ENCODE measurements at regions not wholly inside any gene's neighbourhood (a gene's known extent, or its start where the extent isn't known, plus 50 kb on each side); places are given as distances from the start of the nearest gene placed in this dataset.
"Not testable (repeated sequence)": the region's sequence is repeated elsewhere in the genome, so short reads cannot be mapped to it uniquely, and the experiment has no call there.

- DNase-seq, result no peak
These were observed 97.1 kb downstream of the DAD1 start for GRCh38 chr14:22491683-22492621.

- not testable (repeated sequence) for DNase-seq
These were observed 98.0 kb downstream of the DAD1 start for GRCh38 chr14:22491053-22491452.

GRCh38 chr14:22489957-22490950 lies 98.8 kb downstream of the DAD1 start:
- DNase-seq, result no peak

- no peak for DNase-seq
These were observed 99.8 kb downstream of the DAD1 start for GRCh38 chr14:22489244-22489545.

DNA sequence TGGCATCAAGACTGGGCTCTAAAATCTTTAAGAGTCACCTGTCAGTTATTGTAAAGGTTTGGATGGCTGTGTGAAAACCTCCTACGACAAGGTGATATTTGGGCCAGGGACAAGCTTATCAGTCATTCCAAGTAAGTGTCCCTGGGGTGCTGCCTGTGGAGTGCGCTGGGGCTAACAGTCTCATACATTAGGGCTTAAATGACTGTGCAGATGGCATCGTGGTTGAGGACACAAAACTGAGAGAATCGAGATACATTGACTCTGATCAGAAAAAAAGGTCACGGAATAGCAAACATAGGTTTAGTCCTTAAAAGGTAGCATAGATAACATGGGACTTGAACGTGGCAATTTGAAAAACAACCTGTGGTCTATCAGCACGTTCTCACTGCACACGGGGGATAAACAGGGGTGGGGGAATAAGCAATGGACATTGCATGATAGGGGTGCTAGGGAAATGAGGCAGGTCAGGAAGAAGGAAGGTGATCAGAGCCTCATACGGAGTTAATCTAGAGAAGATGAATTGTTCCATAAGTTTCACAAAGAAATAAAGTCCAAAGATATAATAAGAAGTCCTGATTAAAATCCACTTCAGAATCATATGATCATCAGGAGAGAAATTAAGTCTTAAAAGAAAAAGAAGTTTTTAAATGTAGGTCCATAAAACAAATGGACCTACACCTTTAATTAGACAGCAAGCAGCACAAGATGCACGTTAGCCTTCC lies 100.3 kb downstream of the DAD1 start:
- no peak for DNase-seq

DNA sequence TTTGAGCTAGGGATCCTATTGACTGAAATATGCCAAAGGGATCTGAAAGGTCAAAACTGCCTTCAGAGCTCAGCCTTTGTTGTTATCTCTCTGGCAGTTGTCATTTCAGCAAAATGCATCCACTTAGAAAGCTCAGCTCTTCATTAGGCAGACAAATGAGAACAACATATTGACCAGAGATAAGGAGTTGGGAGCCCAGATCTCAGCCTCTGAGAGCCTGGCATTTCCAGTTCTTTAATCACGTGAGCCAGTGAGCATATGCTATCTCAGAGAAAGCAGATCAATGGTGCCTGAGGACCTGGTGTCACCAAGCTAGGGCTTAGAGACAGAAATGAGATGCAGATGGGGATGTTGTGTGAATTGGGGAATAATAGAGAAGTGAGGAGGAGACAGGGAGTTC lies 101.1 kb downstream of the DAD1 start:
- DNase-seq, result no peak

DNA sequence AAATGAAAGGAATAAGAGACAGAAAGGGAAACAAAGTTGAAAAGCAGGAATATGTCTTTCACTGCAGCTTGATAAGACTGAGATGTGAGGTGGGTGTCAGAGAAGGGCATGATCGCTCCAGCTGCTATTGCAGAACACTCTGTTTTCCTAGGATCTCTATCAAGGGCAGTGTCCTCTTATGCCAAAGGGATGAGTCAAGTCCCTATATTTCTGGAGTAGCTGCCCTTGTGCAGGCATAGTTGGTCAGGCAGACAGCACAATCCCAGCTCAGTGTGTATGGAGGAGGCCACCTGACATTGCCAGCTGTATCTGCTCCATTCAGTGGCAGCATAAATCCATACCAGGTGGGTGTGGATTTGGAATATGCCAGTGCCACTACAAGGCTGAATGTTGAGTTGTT lies 101.6 kb downstream of the DAD1 start:
- DNase-seq, result no peak

GRCh38 chr14:22486675-22487074 lies 102.3 kb downstream of the DAD1 start:
- DNase-seq, result no peak

DNA sequence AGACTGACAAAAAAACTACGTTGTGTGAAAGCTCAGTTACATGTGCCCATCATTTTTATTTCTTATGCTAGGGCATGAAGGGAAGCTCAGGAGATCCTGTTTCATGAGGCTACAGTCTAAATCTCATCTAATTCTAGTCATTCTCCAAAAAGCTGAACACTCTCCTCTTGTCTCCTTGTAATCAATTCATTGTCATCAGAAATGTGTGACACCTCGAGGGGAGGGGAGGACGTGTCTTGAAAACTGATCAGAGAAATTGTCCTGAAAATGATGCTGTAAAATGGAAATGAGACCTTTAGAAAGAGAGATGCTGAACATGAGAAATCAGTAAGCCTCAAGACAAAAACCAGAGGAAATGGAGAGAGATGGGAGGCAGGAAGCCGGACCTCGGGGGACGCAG lies 103.4 kb downstream of the DAD1 start:
- DNase-seq, result no peak

DNA sequence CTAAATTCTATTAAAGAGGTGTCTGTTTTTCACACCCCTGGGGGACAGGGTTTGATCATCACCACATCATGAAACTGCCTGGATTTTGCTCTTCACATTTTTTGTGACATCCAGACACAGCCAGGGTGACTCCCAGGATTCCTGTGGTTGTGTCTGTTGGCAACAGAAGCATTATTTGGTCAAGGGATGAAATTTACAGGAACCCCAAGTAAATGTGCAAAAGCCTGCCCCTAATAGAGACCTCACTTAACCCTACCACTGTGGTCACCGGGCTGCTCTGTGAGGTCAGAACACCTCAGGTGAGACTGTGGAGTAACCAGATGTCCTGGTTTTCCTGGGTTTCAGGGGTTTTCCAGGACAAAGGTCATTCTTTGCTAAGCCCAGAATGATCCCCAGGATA lies 103.8 kb downstream of the DAD1 start:
- no peak for DNase-seq

- no peak for DNase-seq
These were observed 104.4 kb downstream of the DAD1 start for GRCh38 chr14:22484632-22485031.

- DNase-seq, result no peak
These were observed 105.0 kb downstream of the DAD1 start for GRCh38 chr14:22483863-22484593.

DNA sequence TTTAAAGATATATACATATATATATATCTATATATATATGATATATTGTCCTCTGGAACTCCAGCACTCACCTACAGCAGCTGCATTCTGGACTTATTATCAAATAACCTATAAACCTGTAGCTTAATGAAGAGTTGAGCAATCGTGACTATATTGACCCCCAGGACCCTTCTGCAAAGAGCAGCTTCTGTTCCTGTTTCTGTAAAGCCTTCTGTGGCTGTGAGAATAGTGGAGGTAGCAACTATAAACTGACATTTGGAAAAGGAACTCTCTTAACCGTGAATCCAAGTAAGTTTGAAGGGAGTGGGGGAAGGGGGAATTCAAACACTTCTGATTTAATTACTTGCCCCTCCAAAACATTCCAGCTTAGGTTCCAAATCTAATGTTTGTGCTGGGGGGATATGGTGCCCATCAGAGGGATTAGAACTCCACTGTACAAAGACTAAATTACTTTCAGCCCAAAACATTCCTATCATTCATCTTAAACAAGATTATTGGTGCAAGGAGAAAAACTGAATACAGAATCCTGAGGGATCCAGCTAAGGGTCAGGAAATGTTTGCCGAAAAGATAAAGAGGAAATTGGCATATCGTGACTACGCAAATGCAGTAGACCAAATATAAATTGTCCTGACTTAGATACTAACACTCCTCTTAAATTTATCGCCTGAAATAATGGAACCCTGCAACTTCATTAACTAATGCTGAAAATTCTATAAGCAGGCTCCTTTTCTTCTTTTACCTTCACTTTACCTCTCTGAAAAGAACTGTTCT lies 106.1 kb downstream of the DAD1 start:
- DNase-seq, result no peak

DNA sequence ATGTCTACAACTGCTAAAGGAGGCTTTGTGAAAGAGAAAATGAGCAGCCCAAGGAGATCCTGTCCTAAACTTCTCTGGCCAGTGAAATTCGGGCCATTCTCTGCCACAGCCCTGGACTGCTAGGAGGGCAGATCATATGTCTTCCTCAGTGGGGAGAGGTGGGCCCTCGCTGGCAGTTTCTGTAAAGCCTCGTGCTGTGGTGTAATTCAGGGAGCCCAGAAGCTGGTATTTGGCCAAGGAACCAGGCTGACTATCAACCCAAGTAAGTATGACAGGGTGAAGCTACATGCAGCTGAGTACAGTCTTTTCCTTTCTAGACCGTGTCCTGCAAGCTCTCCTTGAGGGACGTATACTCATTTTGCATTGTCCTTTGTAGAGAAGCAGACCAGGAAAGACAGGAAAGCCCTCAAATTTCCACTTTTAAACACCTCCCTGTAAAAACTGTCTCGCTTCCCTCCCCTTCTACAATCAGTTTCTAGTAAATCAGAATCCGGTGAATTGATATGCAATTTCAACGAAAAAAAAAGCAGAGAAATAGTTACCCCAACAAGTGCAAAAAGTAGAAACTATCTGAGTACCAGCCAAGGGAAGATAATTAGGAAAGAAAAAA lies 106.8 kb downstream of the DAD1 start:
- DNase-seq, result no peak

- DNase-seq, result no peak
These were observed 107.5 kb downstream of the DAD1 start for GRCh38 chr14:22481546-22481945.

- DNase-seq, result no peak
These were observed 109.1 kb downstream of the DAD1 start for GRCh38 chr14:22479776-22480464.

GRCh38 chr14:22479132-22479531 lies 109.9 kb downstream of the DAD1 start:
- no peak for DNase-seq

GRCh38 chr14:22478670-22479069 lies 110.4 kb downstream of the DAD1 start:
- no peak for DNase-seq

DNA sequence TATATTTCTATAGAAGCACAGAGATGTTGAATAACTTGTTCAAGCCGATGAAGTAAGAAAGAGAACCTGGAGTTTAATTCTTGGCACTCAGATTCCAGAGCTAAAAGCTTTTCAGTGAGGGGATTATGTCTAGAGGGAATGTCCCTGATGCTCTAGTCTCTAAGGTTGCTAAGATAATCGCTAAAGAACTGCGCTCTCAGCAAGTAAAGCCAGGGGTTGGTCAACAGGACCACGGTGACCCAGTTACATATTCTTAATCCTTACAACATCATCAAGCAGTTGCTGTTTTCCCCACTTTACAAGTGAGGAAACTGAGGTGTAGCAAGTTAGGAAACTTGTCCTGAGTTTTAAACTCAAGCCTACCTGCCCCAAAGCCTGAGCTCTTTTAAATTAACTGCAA lies 110.8 kb downstream of the DAD1 start:
- DNase-seq, result no peak

DNA sequence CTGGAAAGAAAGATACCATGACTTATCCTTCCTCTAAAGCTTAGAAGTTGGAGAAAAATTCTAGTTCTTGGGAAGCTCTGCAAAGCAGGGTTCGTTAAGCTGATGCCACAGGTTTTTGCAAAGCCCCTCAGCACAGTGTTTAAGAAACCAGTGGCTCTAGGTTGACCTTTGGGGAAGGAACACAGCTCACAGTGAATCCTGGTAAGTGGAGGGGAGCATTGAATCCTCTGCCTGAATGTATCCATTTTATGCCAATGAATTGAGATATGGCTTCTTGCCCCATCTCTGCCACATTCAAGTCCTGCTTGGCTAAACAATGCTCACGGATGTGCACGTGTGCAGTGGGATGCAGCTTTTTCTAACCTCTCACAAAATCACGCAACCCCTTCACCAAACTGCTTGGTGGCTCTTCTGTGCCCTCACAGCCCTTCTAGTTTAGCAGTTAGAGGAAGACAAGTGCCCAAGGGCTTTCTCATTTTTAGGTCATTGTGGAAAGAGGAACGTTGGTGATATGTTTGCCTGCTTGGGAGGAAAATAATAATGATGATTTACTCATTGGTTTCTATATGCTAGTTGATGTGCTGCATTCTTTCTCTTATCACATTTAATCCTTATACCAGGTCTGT lies 111.3 kb downstream of the DAD1 start:
- no peak for DNase-seq

Data from NCI-H226 (cell line).